OCI-LY7 (cell line): ENCODE measurements at regions not wholly inside any gene's neighbourhood (a gene's known extent, or its start where the extent isn't known, plus 50 kb on each side); places are given as distances from the start of the nearest gene placed in this dataset.

Experiments used
- BruUV-seq: library from RNA; stranded (reverse); fragments of 400-500 nt; replicated peaks from 2 replicates; lab custom pipeline; 2021; lab: Mats Ljungman, UMichigan
- CTCF ChIA-PET: fragments of 300-600 bp; sonication (Branson Sonifier 250); formaldehyde crosslinking; loops from one replicate; lab custom pipeline; 2022; ENCODE audit warnings: antibody characterized with exemption; ENCODE audit not compliant: unreplicated experiment; lab: Charles Lee
- POLR2A ChIA-PET: fragments of 300-600 bp; sonication (Branson Sonifier 250); formaldehyde crosslinking; loops from one replicate; lab custom pipeline; 2022; ENCODE audit warnings: antibody characterized with exemption; lab: Charles Lee
- DNase-seq: peaks from one replicate; pipeline ENCODE4 v3.0.0-alpha.2; 2015; ENCODE audit warnings: low spot score
- H2AFZ ChIP-seq: fragments of 200-600 bp; sonication (generic), shearing (Covaris generic); 2 replicates; pipeline ENCODE4 v1.6.1; 2014; ENCODE audit warnings: mild to moderate bottlenecking, antibody characterized with exemption, low read length, moderate library complexity
- H3K27ac ChIP-seq: fragments of 200-600 bp; sonication (generic); 2 replicates; pipeline ENCODE4 v1.5.1; 2014; ENCODE audit warnings: mixed run types, low read depth, mild to moderate bottlenecking, moderate library complexity, low read length, inconsistent platforms; ENCODE audit not compliant: poor library complexity, severe bottlenecking
- H3K36me3 ChIP-seq: fragments of 200-600 bp; sonication (generic); 2 replicates; pipeline ENCODE4 v1.6.1; 2014; ENCODE audit warnings: mild to moderate bottlenecking, antibody characterized with exemption, low read length, moderate library complexity, mixed read lengths; ENCODE audit not compliant: insufficient read depth
- H3K4me1 ChIP-seq: fragments of 200-600 bp; sonication (generic); 2 replicates; pipeline ENCODE4 v1.5.1; 2014; ENCODE audit warnings: mild to moderate bottlenecking, low read length; ENCODE audit not compliant: insufficient read depth, poor library complexity, severe bottlenecking
- H3K4me2 ChIP-seq: fragments of 200-600 bp; sonication (generic); 2 replicates; pipeline ENCODE4 v1.6.1; 2014; ENCODE audit warnings: mild to moderate bottlenecking, low read length
- H3K4me3 ChIP-seq: fragments of 200-600 bp; sonication (generic); 2 replicates; pipeline ENCODE4 v1.5.1; 2014; ENCODE audit warnings: mild to moderate bottlenecking, low read depth, low read length; ENCODE audit not compliant: poor library complexity, severe bottlenecking
- H3K79me2 ChIP-seq: fragments of 200-600 bp; sonication (generic); 2 replicates; pipeline ENCODE4 v1.6.1; 2016; ENCODE audit warnings: low read depth, mild to moderate bottlenecking, low read length, moderate library complexity, mixed read lengths; ENCODE audit not compliant: insufficient read depth
- H3K9me2 ChIP-seq: fragments of 200-600 bp; sonication (generic); 2 replicates; pipeline ENCODE4 v1.6.1; 2016; ENCODE audit warnings: mild to moderate bottlenecking, low read length, mixed read lengths; ENCODE audit not compliant: insufficient read depth
- H3K9me3 ChIP-seq: fragments of 200-600 bp; sonication (generic); 2 replicates; pipeline ENCODE4 v1.6.1; 2014; ENCODE audit warnings: mild to moderate bottlenecking, mixed run types, low read length, mixed read lengths
- H4K20me1 ChIP-seq: fragments of 200-600 bp; sonication (generic); 2 replicates; pipeline ENCODE4 v1.6.1; 2014; ENCODE audit warnings: mild to moderate bottlenecking, antibody characterized with exemption, low read length, moderate library complexity, mixed read lengths; ENCODE audit not compliant: insufficient read depth
- CTCF ChIP-seq: fragments of 200-600 bp; sonication (generic); conservative IDR thresholded peaks from 2 replicates; pipeline ENCODE4 v1.5.1; 2014; ENCODE audit warnings: mild to moderate bottlenecking, antibody characterized with exemption, low read length, moderate library complexity, mixed read lengths
- EZH2phosphoT487 ChIP-seq: fragments of 200-600 bp; sonication (generic); IDR thresholded peaks from 2 replicates; pipeline ENCODE4 v1.6.1; 2018; ENCODE audit warnings: low read depth, borderline replicate concordance, mild to moderate bottlenecking, mixed run types, antibody characterized with exemption, low read length, moderate library complexity, mixed read lengths
- intact Hi-C: fragments of 100-400 bp; cut with micrococcal nuclease; formaldehyde crosslinking; loops from one replicate; pipeline ENCODE4 v1.10.0; 2022; ENCODE audit not compliant: unreplicated experiment

- BruUV-seq, result no TSS peak
- POLR2A ChIA-PET, result no interaction called here
- no peaks in the 10 kb centered on the region for H3K4me1 ChIP-seq
- H3K36me3 ChIP-seq, result no peaks in the 10 kb centered on the region
- H3K79me2 ChIP-seq, result no peaks in the 10 kb centered on the region
- no peak overlapping the region for H3K4me3 ChIP-seq
- no peaks in the 10 kb centered on the region for H4K20me1 ChIP-seq
- H3K4me2 ChIP-seq, result no peak overlapping the region
- CTCF ChIA-PET, result no interaction called here
- no peak overlapping the region for H2AFZ ChIP-seq
- no peaks in the 10 kb centered on the region for H3K9me3 ChIP-seq
- no peak overlapping the region for H3K27ac ChIP-seq
- DNase-seq, result no peak
- intact Hi-C loops, result no loop called here
- peaks cover 4% of the 10 kb centered on the region; the same call in 1 of the 2 replicates for H3K9me2 ChIP-seq
- no peak for TF ChIP-seq EZH2phosphoT487
- TF ChIP-seq CTCF, result no peak
Measured at GRCh38 chr2:160940699-160941098, 219.5 kb upstream of the TANK start.

- peaks cover 4% of the 10 kb centered on the region; the same call in 1 of the 2 replicates for H3K9me2 ChIP-seq
- H3K4me1 ChIP-seq, result no peaks in the 10 kb centered on the region
- no peaks in the 10 kb centered on the region for H4K20me1 ChIP-seq
- TF ChIP-seq EZH2phosphoT487, result no peak
- no peak for TF ChIP-seq CTCF
- no peak overlapping the region for H3K4me3 ChIP-seq
- no peaks in the 10 kb centered on the region for H3K79me2 ChIP-seq
- DNase-seq, result no peak
- ChIA-PET POLR2A (interaction anchor here (0.7 to 1.1 kb wide), 3 partner anchors 24 to 847 kb away, joined by 3 to 5 read pairs (median 4); no protein-coding TSS in a partner anchor), CTCF (no interaction called here)
- H2AFZ ChIP-seq, result no peak overlapping the region
- no peak overlapping the region for H3K4me2 ChIP-seq
- intact Hi-C loops, result no loop called here
- H3K27ac ChIP-seq, result no peak overlapping the region
- H3K9me3 ChIP-seq, result no peaks in the 10 kb centered on the region
- H3K36me3 ChIP-seq, result no peaks in the 10 kb centered on the region
- no TSS peak for BruUV-seq
Measured at GRCh38 chr2:160941290-160941846, 218.9 kb upstream of the TANK start.

- ChIA-PET CTCF (no interaction called here), POLR2A (interaction anchor here (0.7 to 1.1 kb wide), 3 partner anchors 9 to 406 kb away, joined by 3 to 4 read pairs (median 4); no protein-coding TSS in a partner anchor)
- no peak for DNase-seq
- TF ChIP-seq CTCF (no peak), EZH2phosphoT487 (no peak)
- Histone ChIP-seq H3K4me3 (no peak overlapping the region), H3K36me3 (no peaks in the 10 kb centered on the region), H3K9me2 (peaks cover 4% of the 10 kb centered on the region; the same call in 1 of the 2 replicates), H3K4me1 (no peaks in the 10 kb centered on the region), H3K79me2 (no peaks in the 10 kb centered on the region), H3K27ac (no peak overlapping the region), H4K20me1 (no peaks in the 10 kb centered on the region), H2AFZ (no peak overlapping the region), H3K9me3 (no peaks in the 10 kb centered on the region), H3K4me2 (no peak overlapping the region)
- BruUV-seq, result no TSS peak
- intact Hi-C loops, result no loop called here
Measured at GRCh38 chr2:160942476-160943142, 217.6 kb upstream of the TANK start.
